GM18507 (cell line): ENCODE measurements at regions not wholly inside any gene's neighbourhood (a gene's known extent, or its start where the extent isn't known, plus 50 kb on each side); places are given as distances from the start of the nearest gene placed in this dataset.

Experiments
- DNase-seq: peaks from one replicate; pipeline ENCODE4 v3.0.0; 2011; ENCODE audit warnings: low read depth; ENCODE audit not compliant: insufficient read length; ENCODE audit errors: extremely low spot score
- FAIRE-seq: peaks from 2 replicates; lab custom pipeline; 2011; peaks lifted over from hg19 to GRCh38; lab: Jason Lieb, UNC

DNA sequence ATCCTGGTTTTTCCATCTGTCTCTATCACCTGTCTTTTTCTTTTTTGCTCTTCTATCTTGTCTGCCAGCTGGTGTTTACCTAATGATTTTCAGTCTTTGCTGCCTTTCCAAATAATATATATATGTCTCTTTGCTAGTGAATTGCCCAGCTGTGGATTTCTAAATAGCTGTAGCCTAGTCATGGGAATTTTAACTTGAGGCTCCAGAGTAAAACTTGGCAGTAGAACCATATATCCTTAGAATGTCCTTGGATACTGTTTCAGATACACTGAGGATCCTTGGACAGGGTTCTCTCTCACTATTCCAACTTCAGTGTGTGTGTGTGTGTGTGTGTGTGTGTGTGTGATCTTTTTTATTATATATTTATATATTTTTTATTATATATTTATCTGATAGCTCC is 2285.3 kb downstream of the LRRC4C start:
- DNase-seq = no peak
- no peak for FAIRE-seq

DNA sequence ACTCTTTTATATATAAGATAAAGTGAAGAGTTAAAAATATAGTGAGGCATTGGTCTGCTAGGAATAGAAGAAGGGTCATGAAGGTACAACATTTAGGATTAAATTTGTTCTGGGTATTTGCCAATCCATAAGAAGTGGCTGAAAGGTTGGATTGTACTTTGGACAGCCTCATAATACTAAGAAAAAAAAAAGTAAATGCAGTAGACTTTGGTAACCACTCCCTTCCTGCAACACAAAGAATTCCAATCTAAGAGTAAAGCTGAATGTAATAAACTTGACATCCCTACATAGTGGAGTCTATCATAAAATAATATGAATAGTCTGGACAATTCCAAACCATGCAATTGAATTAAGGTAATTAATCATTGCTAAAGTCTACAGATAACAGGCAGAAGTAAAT is 2294.4 kb downstream of the LRRC4C start:
- DNase-seq = no peak
- FAIRE-seq = no peak

DNA sequence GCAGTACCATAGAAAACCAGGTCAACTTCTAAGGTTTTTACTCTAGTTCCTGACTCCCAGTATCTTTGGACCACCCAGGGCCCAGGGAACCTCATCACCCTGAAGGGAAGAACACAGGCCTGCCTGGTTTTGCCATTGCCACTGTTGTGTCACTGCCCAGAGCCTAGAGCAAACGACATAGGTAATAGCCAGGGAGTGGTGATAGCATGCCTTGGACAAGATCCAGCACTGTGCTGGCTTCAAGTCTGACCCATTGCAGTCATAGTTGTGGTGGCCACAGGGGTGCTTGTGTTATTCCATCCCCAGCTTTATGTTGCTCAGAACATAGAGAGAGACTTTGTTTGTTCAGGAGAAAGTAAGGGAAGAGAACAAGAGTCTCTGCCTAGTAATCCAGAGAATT is 2310.2 kb downstream of the LRRC4C start:
- no peak for FAIRE-seq
- DNase-seq = no peak

DNA sequence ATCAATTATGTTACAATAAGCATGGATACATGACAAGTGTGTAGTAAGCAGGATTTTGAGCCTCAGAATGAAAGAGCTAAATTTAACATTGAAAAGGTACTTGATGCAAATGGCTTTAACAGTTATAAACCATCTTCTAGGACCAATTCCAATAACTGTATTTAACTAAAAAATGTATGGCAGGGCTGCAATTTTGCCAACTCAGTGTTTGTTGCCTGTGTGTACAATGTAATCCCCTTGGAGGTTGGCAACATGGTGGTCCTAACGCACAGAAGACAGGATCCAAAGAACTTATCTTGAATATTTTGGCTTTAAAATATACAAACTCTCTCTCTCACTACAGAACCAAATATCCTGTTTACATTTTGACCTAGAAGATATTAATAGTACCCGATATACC is 2314.1 kb downstream of the LRRC4C start:
- FAIRE-seq = no peak

DNA sequence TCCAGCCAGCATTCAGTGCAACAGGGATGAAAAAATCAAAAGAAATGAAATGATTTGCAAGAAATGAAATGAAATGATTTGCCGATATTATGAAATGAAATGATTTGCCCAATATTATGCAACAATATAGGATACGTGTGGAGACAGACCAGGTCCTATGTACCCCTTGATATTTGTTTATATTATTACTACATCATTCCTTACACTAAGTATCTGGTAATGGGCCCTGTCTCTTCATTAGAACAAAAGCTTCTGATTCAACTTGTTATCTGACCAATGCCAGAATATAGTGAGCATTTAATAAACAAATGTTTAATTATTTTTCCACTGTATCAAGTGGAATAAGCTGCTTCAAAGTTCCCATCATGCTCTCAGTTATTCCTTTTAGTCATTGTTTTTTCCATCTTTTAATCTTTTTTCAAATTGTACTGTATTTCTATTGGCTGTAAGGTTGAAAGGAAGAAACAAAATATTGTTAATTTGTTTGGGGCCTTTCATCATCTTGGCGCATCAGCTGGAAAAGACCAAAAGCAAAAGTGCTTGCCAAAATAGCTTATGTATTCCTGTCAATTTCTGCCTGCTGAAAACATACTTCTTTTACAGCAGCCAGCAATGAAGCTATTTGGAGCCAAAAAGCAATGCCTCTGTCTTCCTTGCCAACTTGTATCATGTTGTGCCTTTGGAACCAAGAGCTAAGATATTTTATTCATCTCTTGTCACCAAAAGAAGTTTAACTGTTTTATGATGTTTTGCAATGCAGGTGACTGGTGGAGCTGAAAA is 2314.9 kb downstream of the LRRC4C start:
- DNase-seq (no peak), FAIRE-seq (no peak)

More for the DNA sequence above, 2314.1 kb downstream of the LRRC4C start:
- no peak for DNase-seq

DNA sequence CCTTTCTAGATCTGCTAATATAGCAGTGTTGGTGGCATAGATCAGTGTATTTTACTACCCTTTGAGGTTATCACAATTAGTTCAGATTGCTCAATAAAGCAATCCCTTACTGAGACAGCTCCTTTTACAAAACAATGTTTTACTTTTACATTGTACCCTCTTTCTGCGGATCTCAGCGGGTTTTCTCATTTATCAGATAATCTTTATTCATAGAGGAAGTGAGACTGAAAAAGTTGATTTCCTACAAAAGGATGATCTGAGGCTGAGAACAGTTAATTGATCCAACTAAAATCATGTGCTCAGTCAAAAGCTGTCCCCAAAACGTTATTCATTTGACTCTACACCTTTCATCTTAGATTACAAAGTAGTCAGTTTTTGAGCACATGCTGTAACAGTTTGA is 2319.9 kb downstream of the LRRC4C start:
- no peak for FAIRE-seq
- no peak for DNase-seq

DNA sequence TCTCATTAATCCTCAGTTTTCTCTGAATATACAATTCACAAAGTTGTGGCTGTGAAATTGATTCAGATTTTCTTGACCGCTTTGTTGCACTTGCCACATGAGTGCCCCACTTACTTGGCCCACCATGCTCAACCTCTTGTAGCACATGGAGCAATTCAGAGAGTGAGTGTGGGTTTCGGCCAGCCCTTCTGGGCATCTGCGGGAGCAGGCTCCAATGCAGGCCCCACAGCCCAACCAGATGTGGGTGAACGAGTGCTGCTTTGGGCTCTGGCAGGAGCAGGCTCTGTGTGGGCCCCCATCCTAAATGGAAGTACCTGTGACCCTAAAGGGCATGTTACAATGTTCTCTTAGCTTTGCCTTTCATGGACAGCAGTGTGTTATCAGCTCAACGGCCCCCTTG is 2338.6 kb downstream of the LRRC4C start:
- DNase-seq (no peak), FAIRE-seq (no peak)

DNA sequence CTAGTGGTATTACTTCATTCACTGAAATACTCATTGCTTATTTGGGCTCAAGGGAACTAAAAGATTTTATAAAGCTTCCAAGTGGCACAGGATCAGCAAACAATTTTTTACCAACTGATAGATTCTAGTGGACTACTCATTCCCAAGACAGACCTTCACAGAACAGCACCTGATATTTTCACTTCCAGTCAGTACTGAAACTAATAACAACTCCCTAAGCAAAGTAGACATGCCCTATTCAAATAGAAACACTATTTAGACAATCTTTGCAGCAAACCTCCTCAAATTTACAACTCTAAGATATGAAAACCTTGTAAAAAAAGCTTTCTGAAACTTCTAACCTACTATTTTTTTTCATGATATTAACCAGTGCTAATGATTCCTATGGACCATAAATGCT is 2345.8 kb downstream of the LRRC4C start:
- FAIRE-seq = no peak
- DNase-seq = no peak

DNA sequence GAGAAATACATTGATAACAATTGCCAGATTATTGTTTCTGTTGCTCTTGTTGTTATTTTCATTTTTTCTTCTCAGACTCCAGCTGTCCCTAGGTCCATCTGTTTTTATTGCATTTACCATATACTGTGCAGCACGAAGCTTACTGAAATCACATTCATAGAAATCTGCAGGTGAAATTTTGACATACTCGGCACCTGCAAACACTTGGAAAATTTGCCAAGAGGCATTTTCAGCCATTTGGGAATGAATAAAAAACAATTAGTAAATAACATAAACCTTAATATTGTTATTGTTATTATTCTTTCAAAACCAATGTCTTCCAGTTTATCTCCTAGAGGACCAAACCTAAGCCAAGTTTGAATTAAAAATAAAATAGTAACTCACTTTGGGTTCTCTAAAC is 2357.2 kb downstream of the LRRC4C start:
- DNase-seq (no peak), FAIRE-seq (no peak)

DNA sequence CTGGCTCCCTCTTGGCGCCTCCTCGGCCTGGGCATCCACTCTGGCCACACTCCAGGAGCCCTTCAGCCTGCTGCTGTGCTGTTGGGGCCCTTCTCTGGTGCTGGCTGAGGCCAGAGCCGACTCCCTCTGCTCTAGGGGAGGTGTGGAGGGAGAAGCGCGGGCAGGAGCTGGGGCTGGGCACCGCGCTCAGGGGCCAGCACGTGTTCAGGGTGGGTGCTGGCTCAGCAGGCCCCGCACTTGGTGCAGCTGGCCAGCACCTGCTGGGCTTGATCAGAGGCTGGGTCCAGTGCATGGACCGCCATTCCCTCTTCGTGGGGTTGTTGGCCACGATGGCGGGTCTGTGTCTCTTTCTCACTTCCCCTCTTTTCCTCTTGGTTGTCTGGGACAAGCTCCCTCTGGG is 2381.0 kb downstream of the LRRC4C start:
- DNase-seq (no peak), FAIRE-seq (no peak)

DNA sequence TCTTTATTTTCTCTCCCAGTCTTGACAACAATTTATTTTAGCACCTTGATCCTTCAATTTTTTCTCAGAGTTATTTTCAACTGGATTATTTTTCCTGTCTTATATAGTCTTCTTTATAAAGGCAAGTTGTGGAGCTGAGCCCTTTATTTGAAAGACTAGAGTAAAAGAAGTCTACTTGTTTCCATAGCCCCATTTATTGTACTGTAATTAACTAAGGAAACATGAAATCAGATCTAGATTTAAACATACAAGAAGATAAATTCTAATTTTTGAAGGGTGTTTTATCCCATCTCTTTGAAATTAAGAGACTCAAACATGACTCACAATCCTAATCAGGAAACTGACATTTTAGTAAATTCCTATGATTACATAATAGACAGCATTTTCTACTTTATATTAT is 2421.8 kb downstream of the LRRC4C start:
- no peak for FAIRE-seq

DNA sequence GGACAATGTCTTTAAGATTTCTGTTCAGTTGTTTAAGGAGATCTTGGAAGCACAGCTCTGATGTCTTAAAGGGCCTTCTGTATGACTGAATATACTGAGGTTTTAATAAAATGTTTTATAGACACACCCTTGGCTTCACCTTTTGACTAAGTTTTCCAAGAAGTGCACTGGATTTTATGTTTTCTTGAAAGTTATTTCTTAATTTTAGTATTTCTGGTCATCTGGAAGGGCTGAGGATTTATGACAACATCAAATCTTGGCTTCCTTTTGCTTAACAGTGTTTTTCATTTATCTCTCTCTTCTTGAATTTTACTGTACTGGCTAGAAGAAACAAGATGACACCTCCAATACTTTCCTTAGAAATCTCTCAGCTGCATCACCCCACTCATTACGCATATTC is 2423.4 kb downstream of the LRRC4C start:
- FAIRE-seq (no peak), DNase-seq (no peak)

More for the DNA sequence above, 2421.8 kb downstream of the LRRC4C start:
- DNase-seq = no peak

DNA sequence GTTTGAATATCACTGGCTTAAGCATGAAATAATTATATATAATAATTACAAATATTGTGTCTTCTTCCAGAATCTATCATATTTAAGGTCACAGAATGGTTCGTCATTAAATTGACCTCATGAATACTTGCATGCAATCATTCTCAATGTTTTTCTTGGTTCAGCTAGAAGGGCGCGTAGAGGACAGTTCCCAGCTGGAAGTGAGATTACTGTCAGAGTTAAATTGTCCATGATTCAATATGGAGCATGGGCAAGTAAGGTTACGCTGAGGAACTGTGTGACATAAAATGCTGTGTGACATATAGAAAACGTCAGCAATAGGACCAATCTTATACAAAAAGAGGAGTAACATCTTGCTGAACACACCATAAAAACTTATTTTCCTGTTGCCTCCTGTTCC is 2423.5 kb upstream of the RAG2 start:
- DNase-seq (no peak), FAIRE-seq (no peak)

DNA sequence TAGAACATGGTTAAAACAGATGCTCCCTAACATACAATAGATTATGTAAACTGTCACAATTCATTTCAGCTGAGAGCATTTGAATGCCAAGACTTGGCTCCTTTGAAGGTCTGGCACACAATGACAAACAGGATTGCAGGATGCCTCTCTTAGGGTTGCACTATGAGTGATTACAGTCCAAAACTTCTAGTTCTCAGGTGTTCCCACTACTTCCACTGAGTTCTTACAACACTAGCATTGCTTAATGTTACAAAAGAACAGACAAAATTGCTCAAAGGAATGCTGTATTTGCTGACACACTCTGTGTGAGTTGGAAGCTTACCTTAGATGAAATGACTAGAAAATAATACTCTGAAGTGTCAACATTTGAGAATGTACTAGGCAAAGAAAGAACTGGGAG is 2413.8 kb upstream of the RAG2 start:
- FAIRE-seq (no peak), DNase-seq (no peak)

DNA sequence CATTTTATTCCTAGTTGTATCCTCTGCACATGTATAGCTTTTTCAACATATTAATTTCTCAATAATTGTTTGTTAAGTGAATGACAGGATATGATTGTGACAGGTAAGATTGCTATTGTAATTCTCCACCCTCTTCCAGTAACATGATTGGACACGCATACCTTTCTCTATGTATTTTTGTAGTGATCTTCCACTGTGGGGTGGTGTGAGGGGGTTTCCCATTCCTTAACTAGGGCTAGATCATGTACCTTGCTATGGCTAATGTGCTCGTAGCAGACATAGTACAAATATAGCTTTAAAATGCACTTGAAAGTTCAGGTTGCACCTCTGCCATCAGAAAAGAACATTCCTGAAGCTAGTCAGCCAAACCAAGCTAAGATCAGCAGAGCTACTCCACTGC is 2392.8 kb upstream of the RAG2 start:
- FAIRE-seq = no peak
- DNase-seq = no peak

DNA sequence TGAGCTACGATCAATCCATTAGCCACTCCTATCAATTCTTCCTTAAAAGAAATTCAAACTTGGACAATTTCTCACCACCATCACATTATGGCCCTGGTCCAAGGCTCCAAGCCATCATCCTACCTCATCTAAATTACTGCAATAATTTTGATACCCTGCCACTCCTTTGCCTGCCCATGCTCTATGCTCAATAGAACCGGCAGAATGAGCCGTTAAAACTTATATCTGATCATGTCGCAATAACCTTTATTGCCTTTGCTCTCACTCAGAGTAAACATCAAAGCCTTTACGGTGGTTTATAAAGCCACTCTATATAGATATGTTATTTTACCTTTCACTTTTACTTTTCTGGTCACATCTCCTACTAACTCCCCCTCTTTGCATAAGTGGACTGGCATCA is 2392.1 kb upstream of the RAG2 start:
- DNase-seq (no peak), FAIRE-seq (no peak)

DNA sequence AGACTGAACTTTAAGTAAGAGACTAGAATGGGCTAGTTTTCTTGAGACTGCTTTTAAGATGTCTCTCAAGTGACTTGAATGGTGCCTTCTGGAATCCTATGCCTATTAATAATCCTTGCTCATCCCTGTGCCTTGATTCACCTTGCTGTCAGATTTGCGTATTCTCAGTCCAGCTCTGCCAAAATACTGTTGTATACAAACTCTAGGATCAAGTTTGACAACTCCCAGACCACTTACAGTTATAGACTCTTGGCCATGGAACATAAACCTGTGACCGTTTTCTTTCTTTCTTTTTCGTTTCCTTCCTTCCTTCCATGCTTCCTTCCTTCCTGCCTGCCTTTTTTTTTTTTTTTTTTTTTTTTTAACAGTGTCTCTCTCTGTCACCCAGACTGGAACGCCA is 2390.9 kb upstream of the RAG2 start:
- no peak for FAIRE-seq
- no peak for DNase-seq

DNA sequence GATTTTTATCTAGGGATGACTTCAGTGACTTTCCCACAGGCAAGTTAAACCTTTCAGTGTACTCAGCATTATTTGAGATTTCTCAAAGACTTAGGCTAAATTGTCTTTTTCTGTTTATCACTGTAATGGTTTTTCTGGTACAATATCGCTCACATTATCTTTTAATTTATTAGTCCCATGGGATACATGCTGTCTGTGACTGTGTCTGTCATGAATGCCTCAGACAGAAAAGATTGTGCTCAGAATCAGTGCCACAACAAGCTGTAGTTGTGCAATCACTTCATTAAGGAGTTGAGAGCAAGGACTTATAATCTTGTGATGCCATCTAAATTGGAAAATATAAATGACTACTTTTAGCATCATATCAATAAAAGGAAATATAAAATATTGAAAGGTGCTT is 2374.2 kb upstream of the RAG2 start:
- no peak for FAIRE-seq

DNA sequence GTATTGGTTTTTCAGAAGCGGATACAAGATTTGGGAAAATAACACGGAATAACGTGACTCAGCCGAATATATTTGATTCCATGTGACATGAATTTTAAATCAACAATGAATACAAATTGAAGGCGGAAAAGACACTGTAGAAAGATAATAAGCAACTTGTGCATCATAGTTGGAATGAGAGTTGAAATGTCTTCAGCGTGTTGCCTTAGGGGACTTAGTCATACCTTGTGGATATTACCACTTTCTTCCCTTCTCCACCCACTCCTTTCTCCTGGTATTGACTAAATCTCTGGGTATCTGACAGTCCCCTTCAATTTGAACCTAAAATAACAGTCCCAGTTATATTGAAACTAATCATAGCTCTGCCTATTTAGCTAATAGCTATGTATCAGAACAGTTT is 2373.1 kb upstream of the RAG2 start:
- FAIRE-seq = no peak
- no peak for DNase-seq

More for the DNA sequence above, 2374.2 kb upstream of the RAG2 start:
- no peak for DNase-seq

DNA sequence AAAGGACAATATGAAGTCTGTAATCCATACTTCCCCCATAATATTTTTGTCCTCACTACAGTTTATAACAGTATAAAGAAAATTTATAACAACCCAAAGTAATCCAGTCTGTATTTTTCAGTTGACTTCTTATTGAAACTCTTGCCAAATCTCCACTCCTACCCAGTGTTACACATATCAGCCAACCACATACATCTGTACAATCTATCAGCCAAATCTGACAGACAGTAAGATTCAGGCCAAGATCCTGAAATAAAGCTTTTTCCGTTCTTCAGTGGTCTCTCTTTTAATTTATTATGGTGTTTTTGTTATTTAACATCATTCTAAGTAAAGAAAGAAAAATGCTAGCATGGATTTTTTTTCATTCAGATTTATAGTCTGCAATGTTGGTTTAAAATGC is 2370.9 kb upstream of the RAG2 start:
- FAIRE-seq (no peak), DNase-seq (no peak)

DNA sequence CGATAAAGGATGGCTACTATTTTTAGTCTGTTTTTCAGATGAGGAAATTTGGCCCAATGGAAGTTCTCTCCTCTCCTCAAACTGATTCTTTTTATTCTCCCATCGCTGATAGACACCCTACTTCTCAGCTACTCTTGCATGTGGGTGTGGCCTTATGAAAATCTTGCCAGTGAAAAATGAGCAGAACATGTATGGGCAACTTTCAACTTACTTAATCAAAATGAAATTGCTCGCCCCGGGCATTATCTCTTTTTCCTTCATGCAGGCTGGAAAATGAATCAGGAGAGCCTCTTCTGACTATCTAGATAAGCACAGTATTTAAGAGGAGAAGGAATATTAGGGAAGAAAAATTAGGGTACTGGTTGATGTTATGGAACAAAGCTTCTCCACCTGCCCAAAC is 2354.7 kb upstream of the RAG2 start:
- no peak for DNase-seq
- FAIRE-seq = no peak

DNA sequence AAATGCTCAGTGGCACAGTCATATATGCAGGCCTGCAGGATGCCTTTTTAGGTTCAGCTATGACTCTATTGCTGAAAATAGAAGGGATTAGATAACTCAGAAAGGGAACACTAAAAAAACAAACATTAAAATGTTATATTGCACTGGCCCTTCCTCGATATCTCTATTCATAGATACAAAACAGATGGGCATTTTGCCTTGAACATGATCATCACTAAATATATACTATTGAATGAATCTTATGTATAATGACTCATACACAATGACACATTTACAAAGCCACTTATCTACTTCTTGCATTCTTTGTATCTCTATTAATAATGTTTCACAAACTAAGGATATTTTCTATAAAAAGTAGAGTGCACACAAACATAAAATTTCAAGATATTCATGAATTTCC is 2352.8 kb upstream of the RAG2 start:
- no peak for DNase-seq
- FAIRE-seq = no peak
